Right lobe of liver (tissue), 4 donors: ENCODE measurements at regions not wholly inside any gene's neighbourhood (a gene's known extent, or its start where the extent isn't known, plus 50 kb on each side); places are given as distances from the start of the nearest gene placed in this dataset.

ENCODE experiments used
- POLR2A ChIP-seq: fragments of 450-650 bp; IDR thresholded peaks from one replicate; pipeline ENCODE4 v1.6.1; 2017; ENCODE audit warnings: antibody characterized with exemption, mild to moderate bottlenecking
- TF ChIP-seq, protein P1 (sequence below), 4 donors: fragments of 200-600 bp in 3 of 4; fragments of 450-650 bp in 1 of 4; IDR thresholded peaks; one replicate each; pipeline versions ENCODE4 v1.5.1 to v1.8.0; 2016 to 2022; ENCODE audit warnings: antibody characterized with exemption in 4 of 4, mild to moderate bottlenecking in 2 of 4
- donor health status: DM: no; HTN: no; CAD: no.
- donor health status: DM: no; HTN: no; CAD: no.
- donor health status: DM: no; HTN: yes; CAD: no.

DNA sequence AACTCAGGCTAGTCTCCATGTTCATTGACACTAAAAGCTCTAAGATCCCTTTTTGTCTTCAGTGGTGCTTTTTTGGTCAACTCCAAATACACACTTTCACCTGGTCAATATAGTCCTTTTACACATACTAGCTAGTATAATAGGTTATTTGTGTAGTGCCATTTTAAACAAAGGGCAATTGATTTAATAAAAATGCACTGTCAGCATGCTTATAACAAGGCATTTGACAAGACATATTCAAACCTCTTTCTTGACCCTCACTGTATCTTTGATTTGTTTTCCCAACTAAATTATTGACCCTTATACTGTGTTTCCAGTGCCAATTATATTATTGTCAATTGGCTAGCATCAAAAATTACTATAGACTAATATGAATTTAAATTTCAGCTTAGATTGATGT lies 1117.6 kb upstream of the DDX18 start:
- TF ChIP-seq, protein P1, sequence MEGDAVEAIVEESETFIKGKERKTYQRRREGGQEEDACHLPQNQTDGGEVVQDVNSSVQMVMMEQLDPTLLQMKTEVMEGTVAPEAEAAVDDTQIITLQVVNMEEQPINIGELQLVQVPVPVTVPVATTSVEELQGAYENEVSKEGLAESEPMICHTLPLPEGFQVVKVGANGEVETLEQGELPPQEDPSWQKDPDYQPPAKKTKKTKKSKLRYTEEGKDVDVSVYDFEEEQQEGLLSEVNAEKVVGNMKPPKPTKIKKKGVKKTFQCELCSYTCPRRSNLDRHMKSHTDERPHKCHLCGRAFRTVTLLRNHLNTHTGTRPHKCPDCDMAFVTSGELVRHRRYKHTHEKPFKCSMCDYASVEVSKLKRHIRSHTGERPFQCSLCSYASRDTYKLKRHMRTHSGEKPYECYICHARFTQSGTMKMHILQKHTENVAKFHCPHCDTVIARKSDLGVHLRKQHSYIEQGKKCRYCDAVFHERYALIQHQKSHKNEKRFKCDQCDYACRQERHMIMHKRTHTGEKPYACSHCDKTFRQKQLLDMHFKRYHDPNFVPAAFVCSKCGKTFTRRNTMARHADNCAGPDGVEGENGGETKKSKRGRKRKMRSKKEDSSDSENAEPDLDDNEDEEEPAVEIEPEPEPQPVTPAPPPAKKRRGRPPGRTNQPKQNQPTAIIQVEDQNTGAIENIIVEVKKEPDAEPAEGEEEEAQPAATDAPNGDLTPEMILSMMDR (IDR thresholded peaks at IDR 0.05), result no peak
- no peak for TF ChIP-seq POLR2A
